Mucosa of descending colon (tissue), 3 donors: ENCODE measurements at regions not wholly inside any gene's neighbourhood (a gene's known extent, or its start where the extent isn't known, plus 50 kb on each side); places are given as distances from the start of the nearest gene placed in this dataset.

Experiments used
- ATAC-seq: fragments of 200-7000 bp; cut with Tn5 transposase; one replicate; pipeline ENCODE4 v1.9.1; 2020; ENCODE audit warnings: mild to moderate bottlenecking, moderate library complexity
- DNase-seq, 3 donors: peaks; one replicate each; pipeline ENCODE4 v3.0.0-alpha.2; 2020
- H3K36me3 ChIP-seq: fragments of 200-600 bp; one replicate; pipeline ENCODE4 v1.8.0; 2021; ENCODE audit warnings: low read depth, mild to moderate bottlenecking
- H3K4me1 ChIP-seq: fragments of 200-600 bp; one replicate; pipeline ENCODE4 v1.8.0; 2021; ENCODE audit warnings: low read depth, mild to moderate bottlenecking
- H3K4me3 ChIP-seq: fragments of 200-600 bp; one replicate; pipeline ENCODE4 v1.8.0; 2021; ENCODE audit warnings: mild to moderate bottlenecking
- H3K9me3 ChIP-seq: fragments of 200-600 bp; one replicate; pipeline ENCODE4 v1.8.0; 2021; ENCODE audit warnings: mild to moderate bottlenecking
- CTCF ChIP-seq: fragments of 200-600 bp; IDR thresholded peaks from one replicate; pipeline ENCODE4 v1.8.0; 2022; ENCODE audit warnings: antibody characterized with exemption, mild to moderate bottlenecking
- intact Hi-C, 2 donors: fragments of 100-400 bp; cut with DNase I in 1 of 2; cut with micrococcal nuclease in 1 of 2; formaldehyde crosslinking; loops; one replicate each; pipeline versions ENCODE4 v1.11.0 to v1.11.1; 2022; cut with DNase I, micrococcal nuclease
- donor health status: DM: no; HTN: no; CAD: no; lungs with moderate emphysema.
- donor health status: DM: no; HTN: no; CAD: no.
- donor health status: DM: no; HTN: yes; CAD: no.

- intact Hi-C loops, result no loop called here
- no peaks in the 10 kb centered on the region for H3K4me1 ChIP-seq
- no peaks in the 10 kb centered on the region for H3K9me3 ChIP-seq
- no peak for TF ChIP-seq CTCF
- DNase-seq, result no peak
- H3K4me3 ChIP-seq, result no peak overlapping the region
- no peaks in the 10 kb centered on the region for H3K36me3 ChIP-seq
- no peak for ATAC-seq
Observed at GRCh38 chr9:18338042-18338441, 135.9 kb upstream of the ADAMTSL1 start.

GRCh38 chr9:18343784-18344183 is 130.2 kb upstream of the ADAMTSL1 start:
- DNase-seq (no peak), ATAC-seq (no peak)
- Histone ChIP-seq H3K36me3 (no peaks in the 10 kb centered on the region), H3K4me3 (no peak overlapping the region), H3K4me1 (no peaks in the 10 kb centered on the region), H3K9me3 (no peaks in the 10 kb centered on the region)
- intact Hi-C loops, result no loop called here
- TF ChIP-seq CTCF, result no peak

DNA sequence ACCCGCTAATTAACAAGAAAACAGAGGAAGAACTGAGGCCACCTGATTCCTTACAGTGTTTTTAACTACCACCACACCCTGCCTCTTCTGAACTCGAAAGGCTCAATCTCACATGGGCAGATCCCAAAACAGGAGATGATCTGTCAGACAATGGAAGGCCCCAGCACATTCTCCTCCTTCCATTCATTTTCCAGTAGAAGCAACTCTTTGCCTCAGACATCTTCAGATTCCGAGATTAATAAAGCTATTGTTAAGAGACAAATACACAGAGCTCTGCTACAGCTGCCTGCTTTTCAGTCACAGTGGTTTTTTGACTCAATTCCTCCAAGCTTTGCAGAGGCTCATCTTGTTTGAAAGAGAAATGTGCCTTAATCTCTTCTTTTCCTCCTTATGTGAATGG is 127.2 kb upstream of the ADAMTSL1 start:
- H3K36me3 ChIP-seq, result no peaks in the 10 kb centered on the region
- no peak for TF ChIP-seq CTCF
- H3K4me1 ChIP-seq, result no peaks in the 10 kb centered on the region
- no peak overlapping the region for H3K4me3 ChIP-seq
- H3K9me3 ChIP-seq, result no peaks in the 10 kb centered on the region
- ATAC-seq (no peak), DNase-seq (no peak)
- intact Hi-C loops, result no loop called here

DNA sequence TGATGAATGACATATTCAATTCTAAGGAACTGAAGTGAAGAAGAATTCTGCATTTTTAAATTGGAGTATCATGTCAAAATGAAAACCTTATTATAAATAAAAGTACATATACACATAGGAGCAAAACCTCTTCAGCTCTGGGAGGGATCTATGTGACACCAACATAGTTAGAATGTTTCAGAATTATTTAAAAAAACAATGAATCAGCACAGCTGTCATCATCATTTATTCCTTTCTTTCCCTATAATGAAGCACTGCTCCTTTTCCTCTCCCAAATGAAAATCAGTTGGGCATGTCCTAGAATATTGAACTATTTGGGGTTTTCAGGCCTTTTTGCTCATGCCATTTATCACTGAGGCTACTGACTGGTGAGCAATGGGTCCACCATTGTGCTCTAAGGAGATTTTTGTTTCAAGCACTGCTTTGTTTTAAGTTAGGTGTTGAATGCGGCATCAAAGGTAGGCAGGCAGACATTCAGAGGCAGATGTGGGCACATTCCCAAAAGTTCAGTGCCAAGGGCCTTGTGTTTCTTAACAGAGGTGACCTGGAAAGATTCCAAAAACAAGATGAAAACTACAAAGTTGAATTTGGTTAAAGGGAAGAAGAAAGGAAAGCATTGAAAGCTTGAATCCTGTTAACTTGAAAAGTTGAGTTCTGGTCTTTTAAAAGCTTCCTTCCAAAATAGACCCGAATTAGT is 126.4 kb upstream of the ADAMTSL1 start:
- intact Hi-C loops, result no loop called here
- DNase-seq (no peak), ATAC-seq (no peak)
- Histone ChIP-seq H3K36me3 (no peaks in the 10 kb centered on the region), H3K4me3 (no peak overlapping the region), H3K9me3 (no peaks in the 10 kb centered on the region), H3K4me1 (no peaks in the 10 kb centered on the region)
- TF ChIP-seq CTCF, result no peak

GRCh38 chr9:18348083-18348475 is 125.9 kb upstream of the ADAMTSL1 start:
- TF ChIP-seq CTCF, result no peak
- Histone ChIP-seq H3K4me3 (no peak overlapping the region), H3K4me1 (no peaks in the 10 kb centered on the region), H3K9me3 (no peaks in the 10 kb centered on the region), H3K36me3 (no peaks in the 10 kb centered on the region)
- DNase-seq (no peak), ATAC-seq (no peak)
- intact Hi-C loops, result no loop called here

- Histone ChIP-seq H3K9me3 (no peaks in the 10 kb centered on the region), H3K36me3 (no peaks in the 10 kb centered on the region), H3K4me3 (no peak overlapping the region), H3K4me1 (no peaks in the 10 kb centered on the region)
- ATAC-seq (no peak), DNase-seq (no peak)
- TF ChIP-seq CTCF, result no peak
- intact Hi-C loops, result no loop called here
Observed at GRCh38 chr9:18349530-18349929, 124.4 kb upstream of the ADAMTSL1 start.
